ENCODE measurements at regions not wholly inside any gene's neighbourhood (a gene's known extent, or its start where the extent isn't known, plus 50 kb on each side); places are given as distances from the start of the nearest gene placed in this dataset.

DNA sequence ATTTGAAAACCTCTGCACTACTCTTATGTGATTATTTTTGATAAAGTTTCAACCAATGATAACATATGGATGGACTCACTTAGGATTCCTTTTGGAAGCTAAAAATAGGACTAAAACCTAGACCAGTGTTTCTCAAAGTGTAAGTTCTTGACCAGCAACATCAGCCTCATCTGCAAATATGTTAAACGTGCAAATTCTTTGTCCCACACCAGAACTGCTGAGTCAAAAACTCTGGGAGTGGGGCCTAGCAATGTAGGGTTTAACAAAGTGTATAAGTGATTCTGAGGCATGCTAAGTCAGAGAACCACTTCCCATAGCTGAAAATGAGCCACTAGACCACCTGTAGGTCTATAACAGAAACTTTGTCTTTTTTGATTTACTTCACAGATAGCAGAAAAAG, 1247.2 kb upstream of the PIK3C3 start:
- no peak for TF ChIP-seq CTCF (conservative IDR thresholded peaks at IDR 0.05; ENCODE audit: low read depth)
- CTCF ChIA-PET: no interaction called here
- POLR2A ChIA-PET (ENCODE audit: low non-redundant PET): no interaction called here
- no peak overlapping the region for H3K27ac ChIP-seq
- no peak for DNase-seq (ENCODE audit: low spot score)

GRCh38 chr18:40698129-40698528, 1256.9 kb upstream of the PIK3C3 start:
- no peak for TF ChIP-seq CTCF (conservative IDR thresholded peaks at IDR 0.05; ENCODE audit: low read depth)
- POLR2A ChIA-PET (ENCODE audit: low non-redundant PET): no interaction called here
- CTCF ChIA-PET: interaction anchor here (0.6 kb wide), 1 partner anchor 9 kb away, joined by 4 read pairs; no protein-coding TSS in a partner anchor
- no peak for DNase-seq (ENCODE audit: low spot score)
- no peak overlapping the region for H3K27ac ChIP-seq

- CTCF ChIA-PET: no interaction called here
- no peak overlapping the region for H3K27ac ChIP-seq
- POLR2A ChIA-PET (ENCODE audit: low non-redundant PET): no interaction called here
- no peak for DNase-seq (ENCODE audit: low spot score)
- no peak for TF ChIP-seq CTCF (conservative IDR thresholded peaks at IDR 0.05; ENCODE audit: low read depth)
Observed at GRCh38 chr18:40695526-40695925, 1259.5 kb upstream of the PIK3C3 start.

DNA sequence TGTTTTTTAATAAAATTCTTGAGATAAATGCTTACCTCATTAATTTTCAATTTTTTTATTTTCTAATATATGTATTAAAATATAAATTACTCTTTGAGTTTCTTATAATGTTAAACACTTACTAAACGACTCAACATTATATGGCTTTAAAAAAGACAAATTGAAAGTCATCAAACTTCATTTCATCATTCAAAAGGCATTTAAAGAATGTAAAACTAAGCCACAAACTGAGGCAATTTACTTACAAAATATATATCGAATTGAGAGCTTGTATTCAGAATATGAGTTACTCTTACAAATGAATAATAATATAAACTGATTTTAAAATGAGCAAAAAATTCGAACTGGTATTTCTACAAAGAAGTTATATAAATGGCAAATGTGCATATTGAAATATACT, 1262.2 kb upstream of the PIK3C3 start:
- CTCF ChIA-PET: interaction anchor here (0.5 kb wide), 1 partner anchor 145 kb away, joined by 6 read pairs; no protein-coding TSS in a partner anchor
- POLR2A ChIA-PET (ENCODE audit: low non-redundant PET): no interaction called here
- DNase-seq (ENCODE audit: low spot score): no peak
- no peak overlapping the region for H3K27ac ChIP-seq
- no peak for TF ChIP-seq CTCF (conservative IDR thresholded peaks at IDR 0.05; ENCODE audit: low read depth)

DNA sequence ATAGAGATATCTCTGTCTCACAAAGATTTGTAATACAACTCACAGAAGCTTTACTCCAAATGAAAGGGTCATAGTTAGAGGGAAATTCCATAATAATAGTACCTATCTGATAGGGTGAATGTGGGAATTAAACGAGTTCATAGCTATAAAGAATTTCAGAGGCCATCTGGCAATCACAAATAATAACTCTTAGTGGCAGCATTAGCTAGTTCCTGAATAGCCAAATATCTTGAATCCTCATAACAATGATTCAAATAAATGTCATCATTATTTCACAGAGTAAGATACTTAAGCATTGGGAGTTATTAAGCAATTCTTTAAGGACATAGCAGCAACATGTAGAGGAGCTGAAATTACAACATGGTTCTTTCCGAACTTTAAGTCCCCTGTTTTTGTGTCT, 1265.0 kb upstream of the PIK3C3 start:
- H3K27ac ChIP-seq: no peak overlapping the region
- DNase-seq (ENCODE audit: low spot score): no peak
- ChIA-PET POLR2A (ENCODE audit: low non-redundant PET) (no interaction called here), CTCF (no interaction called here)
- TF ChIP-seq CTCF (conservative IDR thresholded peaks at IDR 0.05; ENCODE audit: low read depth): no peak

DNA sequence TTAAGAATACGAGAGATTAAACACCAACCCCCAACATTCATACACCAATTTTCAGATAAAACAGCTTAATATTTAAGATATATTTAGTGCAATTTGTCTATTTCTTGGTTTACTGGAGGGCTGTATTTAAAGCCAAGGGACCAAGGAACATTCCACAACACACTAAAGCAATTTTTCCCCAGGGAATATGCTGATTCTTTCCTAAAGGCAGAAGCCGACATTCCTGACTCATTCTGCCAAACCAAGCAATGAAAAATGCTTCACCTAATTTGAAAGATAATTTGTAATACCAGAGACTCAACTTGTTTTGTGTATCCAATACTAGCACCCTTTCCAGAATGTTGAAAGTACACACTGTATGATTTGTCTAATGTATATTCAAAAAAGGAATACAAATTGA, 1267.6 kb upstream of the PIK3C3 start:
- POLR2A ChIA-PET (ENCODE audit: low non-redundant PET): no interaction called here
- H3K27ac ChIP-seq: no peak overlapping the region
- CTCF ChIA-PET: no interaction called here
- TF ChIP-seq CTCF (conservative IDR thresholded peaks at IDR 0.05; ENCODE audit: low read depth): no peak
- no peak for DNase-seq (ENCODE audit: low spot score)

DNA sequence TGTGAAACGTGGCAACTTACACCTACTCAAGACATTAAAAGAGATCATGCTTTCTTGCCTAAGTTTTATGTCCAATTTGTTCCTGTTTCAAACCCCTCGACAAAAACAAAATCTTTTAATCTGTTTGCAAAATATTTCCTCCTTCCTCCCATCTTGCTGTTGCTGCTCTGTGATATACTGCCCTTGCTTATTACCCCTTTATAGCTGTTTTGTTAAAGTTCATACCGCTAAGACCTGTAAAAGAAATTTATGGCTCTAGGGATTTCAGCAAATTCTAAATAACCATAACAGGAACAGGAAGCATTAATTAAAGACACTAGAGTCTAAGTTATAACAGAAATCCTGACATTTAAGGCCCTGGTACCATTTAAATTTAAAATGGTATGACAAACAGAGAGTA, 1268.2 kb upstream of the PIK3C3 start:
- DNase-seq (ENCODE audit: low spot score): no peak
- ChIA-PET CTCF (no interaction called here), POLR2A (ENCODE audit: low non-redundant PET) (no interaction called here)
- no peak overlapping the region for H3K27ac ChIP-seq
- no peak for TF ChIP-seq CTCF (conservative IDR thresholded peaks at IDR 0.05; ENCODE audit: low read depth)

All from RWPE1 (cell line).